ENCODE measurements at regions not wholly inside any gene's neighbourhood (a gene's known extent, or its start where the extent isn't known, plus 50 kb on each side); places are given as distances from the start of the nearest gene placed in this dataset.

GRCh38 chr2:213219816-213220215 is 64.4 kb upstream of the SPAG16 start:
- peaks cover 10 to 13% of the 10 kb centered on the region in 2 donors for H3K4me1 ChIP-seq
- no peak overlapping the region for H3K27ac ChIP-seq
- intact Hi-C loops (cut with DNase I), result no loop called here
- no peak for TF ChIP-seq POLR2A (IDR thresholded peaks at IDR 0.05)
- TF ChIP-seq, protein P1, sequence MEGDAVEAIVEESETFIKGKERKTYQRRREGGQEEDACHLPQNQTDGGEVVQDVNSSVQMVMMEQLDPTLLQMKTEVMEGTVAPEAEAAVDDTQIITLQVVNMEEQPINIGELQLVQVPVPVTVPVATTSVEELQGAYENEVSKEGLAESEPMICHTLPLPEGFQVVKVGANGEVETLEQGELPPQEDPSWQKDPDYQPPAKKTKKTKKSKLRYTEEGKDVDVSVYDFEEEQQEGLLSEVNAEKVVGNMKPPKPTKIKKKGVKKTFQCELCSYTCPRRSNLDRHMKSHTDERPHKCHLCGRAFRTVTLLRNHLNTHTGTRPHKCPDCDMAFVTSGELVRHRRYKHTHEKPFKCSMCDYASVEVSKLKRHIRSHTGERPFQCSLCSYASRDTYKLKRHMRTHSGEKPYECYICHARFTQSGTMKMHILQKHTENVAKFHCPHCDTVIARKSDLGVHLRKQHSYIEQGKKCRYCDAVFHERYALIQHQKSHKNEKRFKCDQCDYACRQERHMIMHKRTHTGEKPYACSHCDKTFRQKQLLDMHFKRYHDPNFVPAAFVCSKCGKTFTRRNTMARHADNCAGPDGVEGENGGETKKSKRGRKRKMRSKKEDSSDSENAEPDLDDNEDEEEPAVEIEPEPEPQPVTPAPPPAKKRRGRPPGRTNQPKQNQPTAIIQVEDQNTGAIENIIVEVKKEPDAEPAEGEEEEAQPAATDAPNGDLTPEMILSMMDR (IDR thresholded peaks at IDR 0.05), result no peak
- no peaks in the 10 kb centered on the region for H3K27me3 ChIP-seq
- H3K9me3 ChIP-seq, result no peaks in the 10 kb centered on the region
- 87 to 90% methylated on average over 1 of the region's 1 CpG for WGBS, 2 donors
- DNase-seq, result no peak
- no peak overlapping the region for H3K4me3 ChIP-seq (replicated peaks in 1 of 3)
- H3K36me3 ChIP-seq, result no peaks in the 10 kb centered on the region

DNA sequence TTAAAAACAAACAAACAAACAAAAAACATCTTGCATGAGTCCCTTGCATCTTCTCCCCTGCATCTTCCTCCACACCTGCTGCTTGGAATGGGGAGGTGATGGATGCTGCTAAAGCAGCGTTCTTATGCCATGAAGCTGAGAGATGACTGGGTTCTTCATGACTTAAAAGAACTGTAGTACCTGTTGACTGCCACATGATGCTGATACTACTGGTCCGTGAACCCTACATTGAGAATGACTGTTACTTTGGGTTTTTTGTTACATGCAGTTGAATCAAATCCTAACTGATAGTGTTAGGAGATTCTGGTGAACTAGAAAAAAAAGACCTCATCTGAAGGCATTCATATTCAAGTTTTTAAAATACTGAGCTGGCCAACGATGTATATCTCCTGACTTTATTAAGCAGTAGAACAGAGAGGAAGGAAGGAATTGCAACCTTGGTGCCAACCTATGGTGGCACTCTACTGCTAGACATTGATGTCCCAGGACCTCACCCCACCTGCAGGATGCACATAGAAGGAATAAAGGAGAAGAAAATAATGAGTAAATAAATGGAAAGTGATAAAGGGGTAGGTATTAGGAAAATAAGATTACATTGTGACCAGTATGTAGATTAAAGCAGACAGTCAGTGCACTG is 63.2 kb upstream of the SPAG16 start:
- no peak for DNase-seq
- H3K27me3 ChIP-seq, result no peaks in the 10 kb centered on the region
- H3K36me3 ChIP-seq, result no peaks in the 10 kb centered on the region
- no peak overlapping the region for H3K27ac ChIP-seq
- H3K4me3 ChIP-seq (replicated peaks in 1 of 3), result no peak overlapping the region
- peaks cover 7 to 8% of the 10 kb centered on the region in 2 donors for H3K4me1 ChIP-seq
- 87 to 97% methylated on average over 3 of the region's 3 CpGs for WGBS, 2 donors
- no peaks in the 10 kb centered on the region for H3K9me3 ChIP-seq
- TF ChIP-seq, protein P1 (IDR thresholded peaks at IDR 0.05), result no peak
- no peak for TF ChIP-seq POLR2A (IDR thresholded peaks at IDR 0.05)
- intact Hi-C loops (cut with DNase I), result no loop called here

DNA sequence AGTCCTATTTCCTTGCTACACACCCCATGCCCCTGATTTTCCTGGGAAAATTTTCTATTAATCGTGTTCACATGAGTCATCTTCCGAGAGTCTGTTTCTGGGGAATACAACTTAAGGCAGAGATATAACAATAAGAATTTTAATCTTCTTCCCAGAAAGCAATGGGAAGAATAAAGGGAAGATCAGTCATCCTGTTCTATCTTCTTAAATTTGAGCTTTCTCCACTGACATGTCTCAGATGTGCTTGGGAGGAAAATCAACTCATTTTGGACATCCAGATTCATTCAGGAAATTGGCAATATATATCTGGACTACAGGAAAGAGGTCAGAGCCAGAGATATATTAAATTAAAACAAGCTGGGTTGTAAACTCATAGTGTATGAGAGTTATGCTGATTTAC is 62.3 kb upstream of the SPAG16 start:
- Histone ChIP-seq H3K9me3 (no peaks in the 10 kb centered on the region), H3K27me3 (no peaks in the 10 kb centered on the region), H3K4me1 (peaks cover 0 to 2% of the 10 kb centered on the region in 2 donors), H3K36me3 (no peaks in the 10 kb centered on the region), H3K4me3 (replicated peaks in 1 of 3) (no peak overlapping the region), H3K27ac (no peak overlapping the region)
- TF ChIP-seq, protein P1 (IDR thresholded peaks at IDR 0.05), result no peak
- TF ChIP-seq POLR2A (IDR thresholded peaks at IDR 0.05), result no peak
- DNase-seq, result no peak
- intact Hi-C loops (cut with DNase I), result no loop called here
- 74 to 87% methylated on average over 2 of the region's 2 CpGs for WGBS, 2 donors

DNA sequence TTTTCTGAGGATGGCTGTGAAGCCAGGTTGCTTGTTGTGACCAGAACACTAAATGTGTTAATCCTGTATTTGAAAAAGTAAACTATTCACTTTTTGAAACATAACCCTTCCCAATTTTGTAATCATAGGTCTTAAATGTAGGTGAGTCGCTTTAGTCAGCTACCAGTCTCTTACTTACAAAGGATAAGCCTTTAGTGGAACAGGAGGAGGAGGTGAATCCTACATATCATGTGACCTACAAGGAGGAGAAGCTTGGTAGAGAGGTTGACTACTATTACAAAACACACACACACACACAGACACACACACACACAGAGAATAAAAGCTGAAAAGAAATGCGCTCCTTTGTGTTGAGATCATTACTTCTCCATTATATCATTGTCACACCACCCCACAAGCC is 59.9 kb upstream of the SPAG16 start:
- WGBS, 2 donors, result 74 to 90% methylated on average over 2 of the region's 2 CpGs
- DNase-seq, result no peak

GRCh38 chr2:213225866-213226265 is 58.4 kb upstream of the SPAG16 start:
- no peak for DNase-seq
- H3K4me3 ChIP-seq (replicated peaks in 1 of 3), result no peak overlapping the region
- intact Hi-C loops (cut with DNase I), result no loop called here
- 78 to 83% methylated on average over 4 of the region's 4 CpGs for WGBS, 2 donors
- H3K9me3 ChIP-seq, result no peaks in the 10 kb centered on the region
- H3K4me1 ChIP-seq, result no peaks in the 10 kb centered on the region
- TF ChIP-seq POLR2A (IDR thresholded peaks at IDR 0.05), result no peak
- TF ChIP-seq, protein P1 (IDR thresholded peaks at IDR 0.05), result no peak
- H3K36me3 ChIP-seq, result no peaks in the 10 kb centered on the region
- H3K27me3 ChIP-seq, result no peaks in the 10 kb centered on the region
- no peak overlapping the region for H3K27ac ChIP-seq

More for the DNA sequence above, 59.9 kb upstream of the SPAG16 start:
- intact Hi-C loops (cut with DNase I), result no loop called here
- Histone ChIP-seq H3K27me3 (no peaks in the 10 kb centered on the region), H3K36me3 (no peaks in the 10 kb centered on the region), H3K4me1 (no peaks in the 10 kb centered on the region), H3K27ac (no peak overlapping the region), H3K4me3 (replicated peaks in 1 of 3) (no peak overlapping the region), H3K9me3 (no peaks in the 10 kb centered on the region)
- TF ChIP-seq POLR2A (IDR thresholded peaks at IDR 0.05), result no peak
- TF ChIP-seq, protein P1 (IDR thresholded peaks at IDR 0.05), result no peak

Measured in thyroid gland (tissue), 4 donors.